GM18861 (cell line): ENCODE measurements at regions not wholly inside any gene's neighbourhood (a gene's known extent, or its start where the extent isn't known, plus 50 kb on each side); places are given as distances from the start of the nearest gene placed in this dataset.

Experiments
- ATAC-seq: cut with Tn5 transposase; IDR thresholded peaks from one replicate; pipeline ENCODE4 v1.9.1; 2021; ENCODE audit not compliant: unreplicated experiment

DNA sequence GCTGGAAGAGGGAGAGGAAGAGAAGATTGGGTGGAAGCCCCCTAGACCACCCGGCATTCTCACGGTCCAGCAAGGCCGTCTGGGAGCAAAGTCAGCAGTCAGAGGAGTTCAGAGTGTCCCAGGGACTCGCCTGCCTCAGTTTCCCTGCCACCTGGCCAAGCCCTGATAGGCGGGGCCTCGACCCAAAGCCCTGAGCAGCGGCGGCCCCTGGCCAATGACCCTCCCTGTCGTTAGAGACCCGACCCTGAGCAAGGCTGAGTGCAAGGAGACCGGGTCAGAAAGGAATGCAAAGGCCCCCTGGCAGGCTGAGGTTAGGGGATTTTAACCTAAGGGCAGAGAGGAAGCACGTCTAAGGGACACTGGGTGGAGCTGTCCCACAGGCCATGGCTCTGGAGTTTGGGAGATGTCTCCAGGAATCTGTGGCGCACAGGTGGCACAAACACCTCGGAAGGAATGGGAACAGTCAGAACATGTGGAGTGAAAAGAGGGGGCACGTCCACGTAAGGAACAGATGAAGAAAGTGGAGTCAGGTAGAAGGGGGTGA, 196.8 kb upstream of the PDE1C start:
- ATAC-seq, result no peak

DNA sequence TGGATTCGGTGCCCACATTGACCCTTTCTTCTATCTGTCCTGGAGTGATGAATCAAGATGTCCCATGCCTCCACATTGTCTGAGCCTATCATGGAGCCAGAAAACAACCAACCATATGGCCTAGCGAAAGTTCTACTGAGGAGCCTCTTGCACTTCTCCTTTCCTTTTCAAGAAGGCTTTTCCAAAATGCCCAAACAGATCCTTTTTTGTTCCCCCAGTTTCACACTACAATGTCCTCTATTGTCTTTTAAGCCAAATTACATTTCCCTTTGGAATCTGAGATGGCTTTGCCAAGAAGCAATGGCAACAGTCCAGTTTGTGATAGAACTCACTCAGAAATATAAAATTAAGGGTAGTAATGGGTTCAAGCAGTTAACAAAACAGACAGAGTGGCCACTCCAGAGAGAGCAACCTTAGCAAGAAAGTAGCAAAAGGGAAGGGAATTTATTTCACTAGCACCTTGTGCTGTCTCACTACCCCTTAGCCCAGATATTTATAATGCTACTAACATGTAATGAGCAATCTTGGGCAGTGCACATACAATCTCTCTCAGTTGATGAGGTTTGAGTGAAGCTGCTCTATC, 194.6 kb upstream of the PDE1C start:
- ATAC-seq, result no peak

DNA sequence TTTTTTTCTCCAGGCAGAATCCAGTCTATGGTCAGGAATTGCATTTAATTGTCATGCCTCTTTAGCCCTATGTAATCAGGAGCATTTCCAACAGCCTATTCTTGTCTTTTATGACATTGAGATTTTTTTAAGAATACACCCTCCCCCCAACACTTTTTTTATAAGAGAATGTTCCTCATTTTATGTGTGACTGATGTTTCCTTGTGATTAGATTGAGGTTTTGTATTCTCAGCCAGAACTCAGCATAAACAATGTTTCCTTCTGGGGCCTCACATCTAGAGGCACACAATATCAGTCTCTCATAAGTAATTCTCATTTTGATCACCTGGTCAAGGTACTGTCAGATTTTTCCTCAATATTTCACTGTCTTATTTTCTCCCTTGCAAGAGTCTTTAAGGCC, 193.4 kb upstream of the PDE1C start:
- no peak for ATAC-seq

DNA sequence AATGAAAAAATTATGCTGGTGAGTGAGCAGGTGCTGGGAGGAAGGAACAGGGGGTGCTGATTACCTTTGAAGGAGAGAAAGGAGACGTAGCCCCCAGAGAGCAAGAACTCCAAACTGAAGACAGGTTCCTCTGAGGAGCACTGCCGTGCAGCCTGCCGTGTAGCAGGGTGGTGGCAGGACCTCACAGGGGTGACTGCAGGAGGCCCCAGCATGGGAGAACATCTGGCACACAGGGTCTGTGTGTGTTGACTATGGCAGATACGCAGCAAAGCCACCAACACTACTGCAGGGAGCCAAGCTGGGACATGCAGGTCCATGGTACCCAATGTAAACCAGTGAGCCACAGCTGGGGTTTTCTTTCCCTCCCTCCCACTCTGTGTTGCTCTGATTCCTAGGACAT, 192.1 kb upstream of the PDE1C start:
- ATAC-seq, result no peak

DNA sequence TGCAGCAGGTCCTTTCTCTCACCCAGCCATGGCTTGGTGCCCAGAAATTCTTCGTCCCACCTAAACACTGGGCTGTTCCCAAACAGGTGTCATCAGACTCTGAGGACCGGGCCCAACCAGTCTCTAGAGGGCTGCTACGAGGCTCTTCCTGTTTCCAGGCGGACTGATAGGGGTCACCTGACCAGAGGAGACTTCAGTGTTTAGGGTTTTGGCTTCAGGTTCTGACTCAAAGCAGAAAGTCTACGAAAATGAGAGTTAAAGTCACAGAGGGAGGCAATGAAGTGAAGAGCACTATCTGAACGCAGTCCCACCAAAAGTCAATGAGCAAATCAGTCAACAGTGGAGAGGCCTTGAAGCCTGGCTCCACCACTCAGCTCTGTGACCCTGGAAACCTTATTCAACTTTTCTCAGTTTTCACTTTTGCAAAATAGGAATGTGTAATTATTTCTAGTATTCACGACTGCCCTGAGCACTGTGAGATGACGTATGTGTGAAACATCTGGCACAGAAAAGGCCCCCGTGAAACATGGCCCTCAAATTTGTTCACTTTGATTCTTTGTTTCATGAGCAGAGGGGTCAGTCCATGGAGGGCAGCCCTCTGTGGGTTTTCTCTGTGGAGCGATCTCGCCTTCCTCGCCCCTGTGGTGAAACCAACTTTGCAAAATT, 189.9 kb upstream of the PDE1C start:
- ATAC-seq, result peak; percentile 97

DNA sequence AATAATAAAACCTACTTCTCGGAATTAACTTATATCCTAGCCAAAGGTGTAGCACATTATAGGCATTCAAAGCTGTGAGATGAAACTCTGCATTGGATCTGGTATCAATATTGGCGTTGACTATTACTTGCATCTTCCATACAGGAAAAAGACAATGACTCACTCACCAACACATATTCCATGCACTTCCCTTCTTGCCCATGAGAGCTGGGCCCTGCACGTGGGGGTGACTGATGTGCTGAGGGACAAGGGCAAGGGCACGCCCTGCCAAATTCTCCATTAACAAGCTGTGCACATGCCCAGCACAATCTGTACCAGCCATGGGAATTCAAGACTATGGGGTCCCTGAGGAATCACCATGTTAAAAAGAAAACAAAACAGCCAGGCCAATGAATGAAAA, 188.1 kb upstream of the PDE1C start:
- ATAC-seq, result no peak

DNA sequence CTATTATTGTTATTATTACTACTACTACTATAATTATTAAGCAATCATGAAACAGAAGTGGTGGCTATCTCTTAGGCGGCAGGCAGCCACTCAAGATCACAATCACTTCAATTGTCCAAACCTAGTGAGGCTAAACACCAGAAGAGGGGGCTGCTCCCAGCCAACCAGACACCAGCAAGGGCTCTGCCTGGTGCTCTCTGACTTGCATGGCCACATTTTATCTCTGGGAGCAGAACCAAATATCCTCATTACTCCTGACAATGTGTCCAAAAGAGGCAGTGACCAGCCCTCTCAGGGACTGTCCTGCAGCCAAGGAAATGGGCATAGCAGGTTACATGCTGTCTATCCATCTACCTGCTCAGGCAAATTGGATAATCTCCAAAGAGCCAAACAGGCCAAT, 187.4 kb upstream of the PDE1C start:
- ATAC-seq, result no peak

DNA sequence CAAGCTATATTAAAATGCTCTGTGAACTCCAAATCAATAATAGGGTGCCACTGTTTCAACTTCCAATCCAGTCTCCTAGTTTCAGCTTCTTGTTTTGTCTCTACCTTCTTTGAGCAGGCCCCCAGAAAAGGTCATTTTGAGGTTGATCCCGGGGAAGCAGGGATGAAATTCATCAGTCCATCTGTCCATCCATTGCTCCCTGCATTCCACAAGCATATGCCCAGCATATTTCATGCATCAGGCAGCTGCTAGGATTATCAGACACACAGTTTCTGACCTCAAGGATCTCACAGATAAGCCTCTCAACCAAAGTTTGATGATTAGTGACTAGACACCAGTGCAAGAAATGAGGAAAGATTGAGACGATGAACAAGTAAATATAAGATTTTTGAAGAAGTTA, 186.6 kb upstream of the PDE1C start:
- ATAC-seq, result no peak

DNA sequence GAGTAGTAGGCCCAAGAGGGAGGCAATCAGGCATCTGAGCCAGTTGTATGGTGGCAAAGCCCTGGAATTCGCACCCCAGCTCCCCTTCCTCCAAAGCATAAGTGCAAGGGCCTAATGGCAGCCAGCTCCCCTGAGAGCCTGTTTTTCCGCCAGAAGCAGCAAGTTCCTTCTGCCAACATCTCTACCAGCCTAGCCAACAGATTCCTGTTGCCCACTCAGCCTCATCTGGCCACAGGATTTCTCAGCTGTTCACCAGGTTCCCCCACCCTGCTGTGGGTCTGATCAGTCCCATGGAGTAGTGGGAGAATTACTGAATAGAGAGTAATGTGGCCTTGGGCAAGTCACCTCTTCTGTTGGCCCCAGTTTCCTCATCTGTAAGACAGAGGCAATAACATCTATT, 186.2 kb upstream of the PDE1C start:
- no peak for ATAC-seq

DNA sequence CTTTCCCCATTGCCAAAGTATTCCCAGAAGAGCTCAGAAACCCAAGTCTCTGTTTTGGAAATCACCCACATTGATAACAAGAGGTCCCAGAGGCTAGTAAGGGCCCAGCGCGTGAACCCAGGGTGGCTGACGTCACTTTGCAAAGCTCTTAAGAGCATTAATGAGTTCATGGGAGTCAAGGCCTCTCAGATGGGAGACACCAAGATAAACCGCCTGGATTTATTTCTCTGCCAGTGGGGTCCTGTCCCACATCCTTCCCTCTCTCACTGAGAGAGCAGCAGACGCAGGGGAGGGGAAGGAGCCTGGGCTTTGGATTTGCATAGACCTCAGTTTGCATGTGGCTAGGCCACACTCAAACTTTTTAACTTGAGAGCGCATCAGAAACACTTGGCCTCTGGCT, 184.8 kb upstream of the PDE1C start:
- no peak for ATAC-seq

DNA sequence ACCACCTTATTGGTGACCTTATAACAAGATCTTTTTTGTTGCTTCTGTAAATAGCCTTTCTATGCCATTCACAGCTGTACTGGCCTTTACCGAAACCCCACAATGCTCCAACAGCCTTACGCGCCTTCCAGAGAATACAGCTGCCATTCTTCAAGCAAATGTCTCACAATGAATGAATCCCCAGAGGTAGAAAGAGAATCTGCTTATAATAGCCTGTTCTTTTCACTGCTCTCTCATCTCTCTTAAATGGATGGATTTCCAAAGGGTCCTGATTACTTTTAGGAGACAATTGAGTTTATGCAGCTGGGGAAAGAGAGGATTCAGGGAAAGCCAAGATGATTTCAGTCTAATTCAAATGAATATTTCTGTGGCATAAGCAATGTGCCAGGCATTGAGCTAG, 183.1 kb upstream of the PDE1C start:
- ATAC-seq, result no peak

DNA sequence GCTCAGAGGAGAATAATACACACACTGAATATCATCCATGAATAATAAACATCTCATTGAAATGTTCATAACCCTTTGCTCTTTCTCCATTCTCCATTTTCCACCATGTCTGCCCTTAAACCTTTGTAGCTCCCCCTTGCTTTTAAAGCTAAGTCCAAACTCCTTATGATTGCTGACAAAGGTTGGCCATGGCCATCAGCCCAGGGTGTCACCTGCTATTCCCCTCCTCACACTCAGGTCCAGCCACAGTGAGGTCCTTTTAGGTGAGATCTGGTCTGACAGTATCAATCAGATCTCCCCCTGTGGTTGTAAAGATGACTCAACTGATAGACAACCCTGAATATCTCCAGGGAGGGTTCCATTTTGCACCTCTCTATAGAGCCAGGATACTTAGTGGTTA, 181.5 kb upstream of the PDE1C start:
- no peak for ATAC-seq

DNA sequence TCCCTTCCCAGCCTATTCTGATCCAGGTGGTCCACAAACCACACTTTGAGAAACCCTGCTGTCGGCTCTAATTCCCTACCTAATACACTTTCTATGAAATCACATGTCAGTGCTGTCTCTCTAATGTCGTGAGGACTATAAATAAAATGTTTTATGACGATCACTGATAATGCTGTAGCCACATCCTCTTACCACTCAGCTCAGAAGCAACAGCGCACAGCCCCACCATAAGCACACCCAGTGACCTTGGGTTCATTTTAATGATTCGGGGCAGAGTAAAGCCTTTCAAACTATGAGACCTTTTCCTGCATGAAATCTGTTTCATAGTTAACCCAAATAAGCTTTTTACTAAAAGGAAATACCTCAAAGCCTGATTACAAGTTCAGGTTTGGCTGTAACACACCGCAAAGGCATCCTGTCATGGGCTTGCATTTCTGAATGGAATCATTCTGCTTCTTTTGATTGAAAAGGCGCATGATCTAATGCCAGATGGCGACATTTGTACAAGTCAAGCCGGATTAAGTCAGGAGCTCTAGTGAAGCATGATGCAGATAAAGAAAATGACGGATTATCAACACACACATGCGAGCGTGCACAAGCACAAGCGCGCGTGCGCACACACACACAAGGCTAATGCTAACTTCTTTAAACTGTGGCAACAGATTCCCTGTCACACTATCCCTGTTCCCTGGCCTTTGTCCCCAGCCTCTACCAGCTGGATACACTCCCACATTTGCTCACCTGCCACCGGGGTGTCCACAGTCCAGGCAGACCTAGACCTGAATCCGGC, 180.5 kb upstream of the PDE1C start:
- ATAC-seq, result no peak

DNA sequence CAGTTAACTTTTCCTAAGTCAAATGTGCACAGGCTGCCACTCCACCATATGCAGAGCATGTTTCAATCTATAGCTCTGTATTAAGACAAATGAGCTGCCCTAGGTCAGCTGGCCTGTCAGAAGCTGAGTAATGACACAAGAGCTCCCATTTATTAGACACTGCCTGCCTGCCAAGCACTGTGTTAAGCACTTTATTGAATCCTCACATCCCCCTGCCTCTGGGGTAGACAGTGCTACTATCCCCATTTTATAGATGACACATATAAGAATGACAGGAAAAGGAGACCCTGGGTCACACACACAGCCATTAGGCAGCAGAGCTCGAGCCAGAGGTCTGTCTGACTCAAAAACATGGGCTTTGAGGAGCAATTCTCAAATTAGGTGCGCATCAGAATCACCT, 179.8 kb upstream of the PDE1C start:
- ATAC-seq, result no peak

DNA sequence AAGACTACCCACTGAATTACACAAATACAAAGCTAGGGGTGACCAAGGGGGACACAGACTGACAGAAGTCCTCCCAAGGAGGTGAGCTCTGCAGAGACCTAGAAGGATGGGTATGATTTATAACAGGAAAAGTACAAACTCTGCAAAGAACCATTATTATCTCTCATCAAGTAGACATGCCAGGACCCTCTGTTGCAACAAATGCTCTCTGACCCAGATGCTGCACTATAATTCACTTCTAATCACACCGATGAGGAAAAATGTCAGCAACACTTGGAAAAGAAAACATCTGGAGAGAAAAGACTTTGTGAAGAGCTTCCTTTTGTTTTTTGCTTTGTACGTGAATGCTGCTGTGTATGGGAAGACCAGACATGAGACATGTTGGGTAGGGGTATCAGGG, 178.3 kb upstream of the PDE1C start:
- no peak for ATAC-seq

DNA sequence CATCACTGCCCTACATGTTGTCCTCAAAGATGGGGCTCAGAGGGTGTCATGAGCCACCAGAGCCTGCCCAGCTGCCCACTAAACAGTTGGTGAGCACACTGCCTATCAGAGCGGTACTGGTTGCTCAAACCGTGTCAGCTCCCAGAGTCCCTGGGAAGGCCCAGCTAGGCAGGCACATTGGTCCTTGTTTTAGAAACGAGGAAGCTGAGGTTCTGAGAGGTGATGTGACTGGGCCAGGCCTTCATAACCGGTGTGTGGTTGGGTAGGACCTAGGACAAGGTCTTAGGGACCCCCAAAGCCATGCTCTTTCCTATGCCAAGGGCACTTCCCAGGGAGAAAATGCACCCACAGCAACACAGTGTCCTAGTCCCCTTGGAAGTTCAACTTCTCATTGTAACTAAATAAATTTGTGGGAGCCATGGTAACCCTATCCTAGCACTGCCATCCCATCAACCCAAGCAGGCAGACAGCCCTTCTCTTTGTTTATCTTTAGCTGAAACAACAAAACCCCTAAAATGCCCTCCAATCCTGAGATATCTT, 174.7 kb upstream of the PDE1C start:
- no peak for ATAC-seq

DNA sequence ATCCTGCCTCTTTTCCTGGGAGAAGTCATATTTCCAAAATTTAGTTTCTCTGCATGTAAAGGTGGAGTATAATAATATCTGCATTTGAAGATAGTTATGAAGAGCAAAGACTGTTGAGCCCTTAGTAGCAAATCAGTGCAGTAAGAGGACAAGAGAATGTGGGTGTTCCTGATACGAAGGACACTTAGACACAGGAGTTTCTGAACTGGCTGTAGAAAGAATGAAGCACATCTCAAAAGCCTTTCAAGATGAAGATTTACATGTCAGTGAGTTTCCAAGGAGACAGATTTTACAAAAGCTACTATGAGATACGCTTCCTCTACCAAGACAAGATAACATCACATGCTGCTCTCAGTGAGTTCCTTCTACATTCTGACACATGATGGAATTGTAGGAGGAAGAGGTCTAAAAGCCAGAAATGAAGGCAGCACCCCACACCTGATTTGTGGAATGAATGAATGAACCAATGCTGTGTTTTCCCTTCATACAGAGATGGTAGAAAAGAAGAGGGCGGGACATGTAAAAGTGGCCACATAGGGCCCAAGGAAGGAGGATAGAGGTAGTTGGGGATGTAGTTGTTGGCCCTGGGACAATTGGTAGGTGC, 173.6 kb upstream of the PDE1C start:
- ATAC-seq, result no peak

DNA sequence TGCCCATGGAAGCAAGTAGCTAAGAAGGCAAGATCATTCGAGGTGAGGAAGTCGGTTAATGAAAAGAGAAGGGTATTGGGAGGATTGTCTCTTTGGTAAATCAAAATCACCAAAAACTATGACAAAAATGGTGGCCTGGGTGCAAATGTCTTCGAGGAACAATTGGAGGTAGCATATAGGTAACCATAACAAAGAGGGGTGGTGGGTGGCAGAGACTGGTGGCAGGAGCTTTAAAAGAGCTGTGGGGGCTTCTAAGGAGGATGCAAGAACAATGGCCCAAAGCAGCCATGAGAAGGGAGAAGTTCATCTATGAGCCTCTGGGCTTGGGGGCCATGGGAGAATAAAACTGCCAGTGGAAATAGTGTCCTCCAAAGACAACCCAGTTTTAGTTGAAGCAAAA, 172.2 kb upstream of the PDE1C start:
- ATAC-seq, result no peak

DNA sequence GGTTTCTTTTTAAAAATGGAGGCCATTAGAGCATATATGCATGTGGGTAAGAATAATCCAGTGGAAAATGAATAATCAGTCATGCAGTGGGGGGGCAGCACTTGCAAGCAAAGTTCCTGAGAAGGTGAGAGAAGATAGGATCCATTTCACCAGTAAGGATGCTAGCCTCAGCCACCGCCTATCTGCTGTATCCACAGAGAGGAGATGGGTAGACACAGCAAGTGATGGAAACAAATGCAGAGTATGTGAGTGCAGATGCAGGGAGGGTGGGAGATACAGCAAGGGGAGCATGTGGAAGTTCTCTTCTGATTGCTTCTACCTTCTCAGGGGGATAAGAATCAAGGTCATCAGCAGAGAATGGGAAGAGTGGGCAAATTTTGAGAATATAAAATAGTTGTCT, 171.4 kb upstream of the PDE1C start:
- no peak for ATAC-seq

DNA sequence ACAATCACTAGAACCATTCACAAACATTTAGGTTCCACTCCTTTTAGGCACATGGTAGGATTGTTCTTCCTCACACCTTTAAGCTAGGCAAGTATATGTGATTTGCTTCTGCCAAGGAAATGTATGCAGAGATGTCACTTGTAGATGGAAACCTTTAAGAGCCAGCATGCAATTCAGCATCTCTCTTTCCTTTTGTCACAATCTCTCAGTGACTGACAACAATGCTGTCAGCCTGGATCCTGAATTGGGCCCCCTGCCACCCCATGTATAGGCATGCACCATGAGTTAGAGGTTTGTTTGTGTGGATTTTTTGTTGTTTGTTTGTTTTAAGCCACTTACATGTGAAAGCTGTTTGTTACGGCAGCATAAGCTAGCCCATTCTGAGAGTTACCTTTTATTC, 169.6 kb upstream of the PDE1C start:
- no peak for ATAC-seq

DNA sequence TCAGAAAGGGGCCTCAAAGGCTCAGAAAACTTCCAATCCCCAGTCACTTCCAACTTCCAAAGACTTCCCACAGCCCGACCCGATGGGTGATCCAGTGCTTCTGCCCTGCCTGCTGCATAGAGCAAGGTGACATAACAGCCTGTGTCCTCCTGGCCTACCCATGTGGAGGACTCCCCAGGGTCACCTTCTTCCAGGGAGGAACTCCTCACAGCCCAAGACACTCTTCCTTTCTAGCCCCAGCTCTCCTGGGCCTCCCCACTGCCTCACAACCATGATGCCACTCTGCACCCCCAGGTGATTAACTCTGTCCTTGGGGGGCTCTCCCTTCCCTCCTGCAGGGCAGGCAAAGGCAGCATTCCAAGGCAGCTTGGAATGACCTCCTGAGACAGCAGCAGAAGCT, 158.4 kb upstream of the PDE1C start:
- no peak for ATAC-seq

DNA sequence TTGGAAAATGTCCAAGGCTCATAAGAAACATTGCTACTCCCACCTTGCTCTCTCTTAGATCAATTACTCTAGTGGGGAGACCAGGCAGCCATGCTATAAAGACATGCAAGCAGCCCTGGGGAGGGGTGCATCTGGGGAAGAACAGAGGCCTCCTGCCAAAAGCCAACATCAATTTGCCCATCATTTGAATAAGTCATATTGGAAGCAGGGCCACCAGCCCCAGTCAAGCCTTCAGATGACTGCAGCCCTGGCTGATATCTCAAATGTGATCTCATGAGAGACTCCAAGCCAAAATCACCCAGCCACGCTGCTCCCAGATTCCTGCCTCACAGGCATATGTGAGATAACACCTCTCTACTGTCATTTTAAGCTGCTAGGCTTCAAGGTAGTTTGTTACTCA, 157.5 kb upstream of the PDE1C start:
- no peak for ATAC-seq
